Coronary artery (tissue), 2 donors: ENCODE measurements at regions not wholly inside any gene's neighbourhood (a gene's known extent, or its start where the extent isn't known, plus 50 kb on each side); places are given as distances from the start of the nearest gene placed in this dataset.
"Not testable (repeated sequence)": the region's sequence is repeated elsewhere in the genome, so short reads cannot be mapped to it uniquely, and the experiment has no call there.

Experiments used
- DNase-seq: peaks from one replicate; pipeline ENCODE4 v3.0.0-alpha.2; 2017; ENCODE audit warnings: low spot score
- H3K27ac ChIP-seq, 2 donors: fragments of 200-600 bp; sonication (generic); one replicate each; pipeline ENCODE4 v1.5.1; 2016 to 2019
- H3K4me3 ChIP-seq: fragments of 200-600 bp; sonication (generic); 2 replicates; pipeline ENCODE4 v1.5.1; 2016; ENCODE audit warnings: mild to moderate bottlenecking, moderate library complexity
- CTCF ChIP-seq: fragments of 200-600 bp; sonication (generic); IDR thresholded peaks from one replicate; pipeline ENCODE4 v1.5.1; 2019; ENCODE audit warnings: antibody characterized with exemption

GRCh38 chr4:57309658-57310057 lies 199.5 kb upstream of the IGFBP7 start:
- Histone ChIP-seq H3K27ac (no peak overlapping the region), H3K4me3 (no peak overlapping the region)
- no peak for TF ChIP-seq CTCF
- DNase-seq = no peak

- no peak for DNase-seq
- no peak for TF ChIP-seq CTCF
- Histone ChIP-seq H3K27ac (no peak overlapping the region), H3K4me3 (no peak overlapping the region)
Measured at GRCh38 chr4:57308301-57308700, 198.1 kb upstream of the IGFBP7 start.

- no peak overlapping the region for H3K27ac ChIP-seq
- TF ChIP-seq CTCF = no peak
- H3K4me3 ChIP-seq = no peak overlapping the region
- no peak for DNase-seq
Measured at GRCh38 chr4:57305836-57306235, 195.7 kb upstream of the IGFBP7 start.

- no peak for TF ChIP-seq CTCF
- Histone ChIP-seq H3K4me3 (no peak overlapping the region), H3K27ac (no peak overlapping the region)
- DNase-seq = no peak
Measured at GRCh38 chr4:57303012-57303751, 193.0 kb upstream of the IGFBP7 start.

- H3K4me3 ChIP-seq, H3K27ac ChIP-seq, DNase-seq: not testable (repeated sequence)
Measured at GRCh38 chr4:57300300-57300699, 190.1 kb upstream of the IGFBP7 start.

- DNase-seq = no peak
- TF ChIP-seq CTCF = no peak
- Histone ChIP-seq H3K27ac (no peak overlapping the region), H3K4me3 (no peak overlapping the region)
Measured at GRCh38 chr4:57291911-57292310, 181.7 kb upstream of the IGFBP7 start.

- Histone ChIP-seq H3K27ac (no peak overlapping the region), H3K4me3 (no peak overlapping the region)
- DNase-seq = no peak
- TF ChIP-seq CTCF = no peak
Measured at GRCh38 chr4:57287687-57288604, 177.8 kb upstream of the IGFBP7 start.
